GM18519 (cell line): ENCODE measurements at regions not wholly inside any gene's neighbourhood (a gene's known extent, or its start where the extent isn't known, plus 50 kb on each side); places are given as distances from the start of the nearest gene placed in this dataset.

Experiments used
- ATAC-seq: cut with Tn5 transposase; IDR thresholded peaks from one replicate; pipeline ENCODE4 v1.9.1; 2021; ENCODE audit warnings: mild to moderate bottlenecking, moderate library complexity; ENCODE audit not compliant: unreplicated experiment, low FRiP score

DNA sequence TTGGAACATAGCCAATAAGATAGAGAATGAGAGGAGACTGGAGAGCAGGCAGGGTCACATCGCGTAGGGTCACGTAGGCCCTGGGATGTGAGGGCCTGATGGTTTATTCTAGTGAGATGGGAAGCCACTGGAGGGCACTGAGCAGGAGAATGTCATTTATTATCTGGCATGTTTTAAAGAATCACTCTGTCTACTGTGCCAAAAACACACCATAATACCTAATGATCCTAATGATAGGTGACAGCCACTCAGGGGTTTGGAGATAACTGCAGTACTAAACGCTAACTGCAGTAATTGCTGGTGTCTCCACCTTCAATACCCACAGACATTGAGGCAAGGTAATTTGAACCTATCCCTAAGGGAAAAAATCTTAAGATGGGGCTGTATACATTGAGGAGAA lies 185.4 kb downstream of the TTLL7 start:
- ATAC-seq, result no peak

DNA sequence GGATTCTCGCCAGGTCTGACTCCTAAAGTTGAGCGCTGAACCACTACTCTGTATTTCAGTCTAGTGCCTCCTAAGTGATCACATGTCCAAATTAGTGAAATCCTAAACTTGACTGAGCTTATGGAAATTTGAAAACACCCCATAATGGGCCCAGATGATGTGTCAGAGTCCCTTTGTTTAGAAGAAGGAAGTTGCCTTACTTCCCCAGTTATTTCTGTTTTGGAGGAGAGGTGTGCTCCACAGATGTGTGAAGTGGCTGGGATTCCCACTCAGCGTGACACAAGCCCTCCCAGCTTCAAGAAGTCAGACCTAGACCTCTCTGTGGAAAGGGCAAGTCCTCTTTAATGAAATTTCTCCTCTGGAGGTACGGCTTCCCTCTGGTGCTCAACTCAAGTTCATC lies 188.8 kb downstream of the TTLL7 start:
- no peak for ATAC-seq

DNA sequence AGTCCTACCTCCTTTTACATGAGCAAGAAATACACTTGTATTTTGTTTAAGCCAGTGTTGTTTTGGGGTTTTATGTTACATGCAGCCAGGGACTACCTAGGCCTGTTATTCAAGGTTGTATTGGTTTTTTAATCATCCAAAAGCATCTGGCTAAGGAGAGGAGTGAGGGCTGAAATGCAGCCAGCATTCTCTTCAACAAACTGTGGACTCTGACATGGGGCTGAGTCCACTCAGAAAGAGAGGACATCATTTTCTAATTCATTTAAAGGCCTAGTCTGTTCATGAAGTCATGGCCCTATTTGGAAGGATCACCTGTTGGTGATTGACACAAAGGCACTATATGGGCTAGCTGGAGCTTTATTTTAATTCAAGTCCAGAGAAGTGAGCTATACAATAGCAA lies 190.4 kb downstream of the TTLL7 start:
- ATAC-seq, result no peak

DNA sequence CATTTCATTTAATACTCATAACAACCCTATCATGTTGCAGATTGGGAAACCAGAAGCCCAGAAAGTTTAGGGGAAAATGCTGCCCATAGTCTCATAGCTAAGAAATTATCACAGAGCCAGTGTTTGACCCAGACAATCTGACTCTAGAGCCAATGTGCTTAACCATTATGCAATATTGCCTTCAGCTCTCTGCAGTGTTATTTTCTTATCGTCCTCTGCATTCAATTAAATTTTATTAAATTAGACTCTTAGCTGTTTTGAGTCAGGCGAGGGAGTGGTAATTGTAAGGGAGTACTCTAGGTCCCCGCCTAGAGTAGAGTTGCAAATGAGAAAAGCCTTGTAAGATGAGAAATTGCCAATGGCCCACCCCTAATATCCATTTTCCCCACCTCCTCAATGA lies 191.1 kb downstream of the TTLL7 start:
- ATAC-seq, result no peak

DNA sequence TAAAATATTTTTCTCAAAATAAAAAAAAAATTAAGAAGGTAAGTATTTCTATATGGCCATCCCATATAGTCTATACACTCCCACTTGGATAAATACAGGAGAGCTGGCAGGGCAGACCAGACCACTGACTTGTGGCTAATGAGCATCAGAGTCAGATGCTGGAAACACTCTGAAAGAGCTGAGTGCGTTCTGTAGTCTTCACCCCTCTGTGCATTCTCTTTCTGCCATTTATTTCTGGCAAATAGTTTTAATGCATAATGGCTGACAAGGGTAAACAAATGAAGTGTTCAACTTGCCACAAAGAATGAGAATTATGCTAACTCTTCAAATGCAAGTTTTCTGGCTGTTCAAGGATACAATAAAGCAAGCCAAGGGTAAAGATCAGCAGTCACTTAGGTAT lies 191.7 kb downstream of the TTLL7 start:
- no peak for ATAC-seq

DNA sequence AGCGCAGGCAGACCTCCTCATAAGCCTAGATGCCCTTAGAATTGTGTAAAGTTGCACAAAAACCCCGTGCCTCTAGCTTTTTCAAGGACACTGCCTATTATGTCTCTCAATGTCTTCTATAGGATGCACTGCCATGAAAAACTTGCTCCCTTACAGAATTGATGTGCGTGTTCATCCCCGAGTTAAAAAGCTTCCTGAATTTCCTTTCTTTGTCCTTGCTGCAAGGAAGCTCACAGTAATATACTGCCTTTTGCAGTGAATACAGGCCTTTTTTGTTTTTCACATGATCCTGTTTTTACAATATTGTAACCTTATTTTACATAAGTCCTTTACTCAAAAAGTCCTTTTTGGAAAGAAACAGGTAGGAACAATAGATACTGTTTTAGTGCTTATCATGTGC lies 193.0 kb downstream of the TTLL7 start:
- no peak for ATAC-seq

DNA sequence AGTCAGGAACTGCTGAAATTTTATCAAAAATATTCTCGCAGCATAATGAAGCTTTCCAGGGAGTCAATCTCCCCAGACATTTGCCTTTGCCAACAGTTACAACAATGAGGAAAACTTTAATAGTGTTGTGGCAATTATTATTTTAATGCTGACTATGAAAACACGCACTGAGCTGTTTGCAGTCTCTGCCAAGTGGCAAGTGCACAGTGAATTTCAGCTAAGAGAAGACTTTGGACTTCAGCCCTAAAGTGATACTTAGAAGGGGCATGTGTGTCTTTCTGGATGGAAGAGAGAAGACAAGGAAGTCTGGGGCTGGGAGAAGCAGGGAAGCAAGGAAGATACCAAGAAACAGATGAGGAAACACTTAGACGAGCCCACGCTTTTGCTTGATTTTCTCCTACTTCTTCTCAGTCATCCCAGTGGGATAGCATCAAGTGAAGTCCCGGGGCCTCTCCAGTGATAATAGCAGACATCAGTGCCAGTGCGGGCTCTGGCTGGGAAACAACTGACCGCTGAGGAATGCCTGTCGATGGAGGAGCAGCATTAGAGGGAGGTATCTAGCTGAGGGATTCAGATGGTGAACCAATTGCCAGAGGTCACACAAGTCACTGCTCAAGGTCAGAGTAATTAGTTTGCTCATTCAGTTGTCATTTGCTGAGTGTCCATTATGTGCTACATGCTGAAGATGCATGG lies 196.3 kb downstream of the TTLL7 start:
- no peak for ATAC-seq

DNA sequence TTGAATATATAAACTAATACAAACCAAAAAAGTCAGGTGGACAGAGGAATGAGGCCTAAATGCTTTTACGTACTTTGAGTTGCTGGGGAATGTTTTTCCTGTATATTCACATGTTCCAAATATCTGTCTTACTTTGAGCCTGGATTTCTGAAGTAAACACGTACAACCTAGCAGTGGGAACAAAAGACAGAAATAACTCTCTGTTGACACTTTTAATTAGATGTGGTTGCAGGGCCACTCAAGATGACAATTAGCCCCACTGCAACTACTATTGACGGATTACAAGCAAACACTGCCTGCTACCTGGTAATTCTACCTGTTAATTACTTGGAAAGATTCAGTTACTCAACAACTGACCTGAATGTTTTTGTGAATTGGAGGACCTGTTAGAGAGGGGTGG lies 196.9 kb downstream of the TTLL7 start:
- ATAC-seq, result no peak

DNA sequence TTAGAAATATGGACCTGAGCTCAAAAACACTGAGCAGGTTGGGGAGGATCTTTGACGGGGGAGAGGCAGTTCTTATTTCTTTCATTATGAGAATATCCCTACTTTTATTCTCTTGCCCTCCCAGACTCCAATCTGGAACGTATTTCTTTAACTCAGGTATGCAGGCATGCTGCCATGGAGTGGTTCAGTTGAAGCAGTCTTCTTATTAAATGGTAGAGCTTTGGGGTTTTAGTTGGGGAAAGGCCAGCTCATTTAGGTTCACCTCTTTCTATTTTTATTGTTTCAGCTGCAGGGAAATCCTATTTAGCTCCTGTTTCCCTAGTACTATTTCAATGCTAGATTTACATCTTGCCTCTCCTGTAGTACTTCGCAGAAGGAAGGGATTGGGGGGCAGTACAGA lies 198.9 kb downstream of the TTLL7 start:
- ATAC-seq, result no peak

DNA sequence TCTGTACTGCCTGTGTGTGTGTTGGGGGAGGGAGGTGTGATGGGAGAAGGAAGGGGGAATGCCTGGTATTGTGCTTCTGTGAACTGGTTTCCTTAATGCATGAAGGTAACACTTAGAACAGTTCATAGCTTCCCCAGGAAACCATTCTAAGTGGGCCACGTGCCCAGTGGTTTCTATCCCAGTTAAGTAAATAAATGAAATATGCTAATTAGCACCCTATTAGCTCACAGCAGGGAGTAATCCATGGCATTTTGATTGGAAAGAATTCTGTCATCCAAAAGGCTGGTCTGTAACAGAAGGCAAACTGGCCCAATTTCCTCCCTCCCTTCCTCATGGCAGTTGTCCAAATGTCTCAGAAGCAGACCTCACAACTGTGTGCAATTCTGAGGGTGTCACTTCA lies 199.3 kb downstream of the TTLL7 start:
- ATAC-seq, result no peak

DNA sequence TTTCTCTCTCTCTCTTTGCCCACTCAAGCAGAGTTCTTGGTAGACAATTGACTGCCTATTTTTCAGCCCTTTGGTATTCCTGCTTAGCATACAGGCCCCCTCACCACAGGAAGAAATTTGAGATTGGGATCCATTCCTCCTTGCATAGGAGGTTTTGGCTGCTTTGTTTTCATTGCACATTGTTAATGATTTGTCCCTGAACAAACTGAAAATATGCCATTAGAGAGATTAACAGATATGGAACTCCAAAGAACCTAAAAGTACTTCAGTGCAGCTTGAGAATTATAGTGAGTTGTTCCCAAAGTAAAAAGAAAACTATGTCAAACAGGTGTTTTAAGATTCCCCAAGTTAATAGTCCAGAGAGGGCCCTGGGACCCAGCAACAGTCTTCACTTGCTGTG lies 200.0 kb downstream of the TTLL7 start:
- no peak for ATAC-seq

DNA sequence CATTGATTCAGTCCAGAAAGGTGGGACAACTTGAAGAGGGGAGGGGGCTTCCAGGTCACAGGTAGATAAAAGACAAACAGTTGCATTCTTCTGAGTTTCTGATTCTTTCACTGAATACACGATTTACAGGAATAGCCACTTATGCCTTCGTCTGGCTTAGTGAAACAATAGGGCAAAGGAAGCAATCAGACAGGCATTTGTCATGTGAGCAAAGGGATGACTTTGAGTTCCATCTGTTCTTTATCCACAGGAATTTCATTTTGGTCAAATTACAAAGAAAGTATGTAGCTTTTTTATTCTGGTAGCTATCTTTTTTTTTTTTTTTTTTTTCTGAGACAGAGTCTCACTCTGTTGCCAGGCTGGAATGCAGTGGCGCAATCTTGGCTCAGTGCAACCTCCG lies 202.5 kb downstream of the TTLL7 start:
- ATAC-seq, result no peak

DNA sequence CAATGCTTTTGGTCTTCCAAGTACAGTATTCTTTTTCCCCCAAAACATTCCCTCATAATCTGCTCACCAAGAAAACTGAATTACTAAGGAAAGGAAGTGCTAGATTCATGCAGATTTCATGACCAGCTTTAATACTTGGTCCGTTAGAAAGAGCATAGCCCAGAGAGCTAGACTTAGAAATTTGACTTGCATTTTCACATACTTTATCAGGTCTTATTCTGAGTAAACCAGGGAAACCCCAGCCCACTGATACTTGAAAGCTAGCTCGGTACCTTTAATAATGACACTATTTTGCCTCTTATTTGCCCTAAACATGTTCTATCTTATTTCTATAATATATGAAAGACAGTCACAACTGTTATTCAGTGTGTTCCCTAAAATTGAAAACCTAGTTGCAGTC lies 204.5 kb downstream of the TTLL7 start:
- ATAC-seq, result peak; percentile 97

DNA sequence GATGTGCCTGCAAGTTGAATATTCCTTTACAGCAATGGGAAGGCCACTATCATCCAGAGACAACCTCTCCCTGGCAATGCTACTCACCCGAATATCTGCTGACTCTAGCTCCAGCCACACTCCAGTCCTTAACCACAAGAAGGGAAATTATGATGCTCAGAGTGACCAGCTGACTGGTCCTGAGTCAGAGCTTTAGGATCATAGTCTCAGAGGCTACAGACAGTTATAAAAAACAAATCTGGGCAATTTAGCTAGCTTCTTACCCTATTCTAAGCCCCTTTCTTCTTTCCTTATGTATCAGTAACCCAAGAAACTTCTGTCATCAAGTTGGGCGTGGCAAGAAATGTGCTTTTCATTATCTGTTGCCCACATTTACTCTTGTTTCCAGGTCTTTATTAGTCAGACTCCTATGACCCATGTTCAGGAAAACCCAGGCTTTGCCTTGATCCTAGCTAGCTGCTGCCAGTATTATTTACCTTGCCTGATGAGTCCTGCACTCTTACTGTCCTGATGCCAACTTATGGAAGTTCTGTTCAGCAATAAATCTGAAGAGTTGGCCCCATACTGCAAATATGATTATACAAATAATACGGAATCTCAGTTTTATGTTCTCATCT lies 207.0 kb downstream of the TTLL7 start:
- ATAC-seq, result no peak

DNA sequence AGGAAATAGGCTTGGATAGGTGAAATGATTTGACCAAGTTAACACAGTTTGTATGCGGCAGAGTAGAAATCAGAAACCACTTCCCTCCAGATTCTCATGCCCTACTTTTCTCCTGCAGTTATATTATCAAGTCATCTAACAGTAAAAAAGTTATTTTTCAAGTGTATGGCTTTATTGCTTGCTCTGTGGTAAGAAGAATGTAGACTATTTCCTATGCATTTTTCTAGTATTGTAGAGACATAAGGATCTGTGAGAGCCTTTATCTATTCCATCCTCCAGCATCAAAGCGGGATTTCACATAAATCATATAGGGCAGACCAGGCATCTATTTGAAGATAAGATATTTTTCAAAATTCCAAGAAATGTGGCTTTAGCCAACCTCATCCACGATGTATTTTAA lies 208.5 kb downstream of the TTLL7 start:
- no peak for ATAC-seq

DNA sequence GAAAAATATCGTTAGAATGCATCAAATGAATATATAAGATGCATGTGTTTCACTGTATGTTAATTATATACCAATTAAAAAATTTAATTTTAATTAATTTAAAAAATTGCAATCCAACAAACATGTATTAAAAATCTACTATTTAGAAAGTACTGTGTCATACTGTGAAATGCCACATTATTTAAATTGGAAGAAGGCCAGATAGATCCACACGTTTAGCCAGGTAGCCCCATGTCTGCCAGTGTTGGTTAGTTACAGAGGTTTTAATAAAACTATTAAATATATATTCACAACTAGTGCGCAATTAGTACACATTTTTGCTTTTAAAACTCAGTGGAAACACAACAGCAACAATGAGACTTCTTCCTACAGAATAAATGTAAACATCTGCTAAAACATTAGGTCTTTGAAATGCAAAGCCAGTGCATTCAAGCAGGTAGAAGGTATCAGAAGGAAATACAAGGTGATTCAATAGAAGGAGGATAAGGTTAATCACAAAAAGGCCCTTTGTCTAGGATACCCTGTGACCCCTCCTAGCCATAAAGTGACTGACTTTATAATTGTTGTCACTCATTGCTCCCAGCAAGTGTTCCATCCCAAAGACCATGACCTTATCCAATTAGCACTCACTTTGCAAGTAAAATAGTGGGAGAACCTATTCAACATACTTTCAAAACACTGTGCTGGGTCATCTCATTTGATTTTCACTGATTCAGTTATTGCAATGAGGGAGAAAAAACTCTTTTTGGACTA lies 211.5 kb downstream of the TTLL7 start:
- no peak for ATAC-seq

DNA sequence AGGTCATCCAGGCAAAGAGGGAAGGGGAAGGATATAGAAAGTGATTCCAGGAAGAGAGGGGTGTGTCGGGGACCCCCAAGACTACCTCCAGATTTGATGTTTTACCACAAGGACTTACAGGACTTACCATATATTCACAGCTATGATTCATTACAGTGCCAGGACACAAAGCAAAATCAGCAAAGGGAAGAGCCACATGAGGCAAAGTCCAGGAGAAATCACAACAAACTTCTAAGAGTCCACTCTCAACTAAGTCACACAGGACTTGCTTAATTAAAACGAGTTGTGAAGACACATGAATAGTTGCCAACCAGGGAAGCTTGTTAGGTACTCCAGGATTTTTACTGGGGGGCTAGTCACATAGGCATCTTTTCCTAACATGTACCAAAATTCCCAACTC lies 217.3 kb downstream of the TTLL7 start:
- no peak for ATAC-seq

DNA sequence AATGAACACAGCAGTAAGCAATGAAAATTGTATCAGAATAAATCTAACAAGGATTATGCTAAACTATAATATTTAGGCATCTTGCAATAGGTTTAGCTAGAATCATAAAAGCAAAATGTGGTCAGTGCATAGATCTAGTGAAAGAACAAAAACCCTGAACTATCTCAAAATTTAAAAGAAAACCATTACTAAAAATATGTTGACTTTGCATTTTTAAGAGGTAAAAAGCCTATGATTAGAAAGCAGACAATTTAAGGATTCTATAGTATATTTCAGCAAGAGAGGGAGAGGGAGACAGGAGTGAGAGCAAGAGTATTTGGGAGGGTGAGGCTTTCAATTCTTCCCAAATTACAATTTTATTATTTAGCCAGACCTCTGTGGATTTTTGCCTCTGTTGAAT lies 219.4 kb downstream of the TTLL7 start:
- ATAC-seq, result no peak

DNA sequence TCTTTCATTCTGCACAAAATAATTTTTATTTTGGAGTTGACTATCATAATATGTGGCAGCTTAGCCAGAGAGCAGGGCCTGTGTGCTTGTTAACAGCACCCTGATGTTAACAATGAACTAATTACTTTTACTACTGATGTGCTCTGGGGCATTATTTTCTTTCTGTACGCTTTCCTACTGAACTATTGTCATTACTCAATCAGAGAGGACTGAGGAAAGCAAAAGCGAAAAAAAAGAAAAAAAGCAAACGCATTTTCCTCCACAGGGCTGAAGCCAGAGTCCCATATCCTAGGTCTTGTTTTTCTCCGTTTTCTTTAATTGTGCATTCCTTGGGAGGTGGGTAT lies 221.2 kb downstream of the TTLL7 start:
- ATAC-seq, result no peak

DNA sequence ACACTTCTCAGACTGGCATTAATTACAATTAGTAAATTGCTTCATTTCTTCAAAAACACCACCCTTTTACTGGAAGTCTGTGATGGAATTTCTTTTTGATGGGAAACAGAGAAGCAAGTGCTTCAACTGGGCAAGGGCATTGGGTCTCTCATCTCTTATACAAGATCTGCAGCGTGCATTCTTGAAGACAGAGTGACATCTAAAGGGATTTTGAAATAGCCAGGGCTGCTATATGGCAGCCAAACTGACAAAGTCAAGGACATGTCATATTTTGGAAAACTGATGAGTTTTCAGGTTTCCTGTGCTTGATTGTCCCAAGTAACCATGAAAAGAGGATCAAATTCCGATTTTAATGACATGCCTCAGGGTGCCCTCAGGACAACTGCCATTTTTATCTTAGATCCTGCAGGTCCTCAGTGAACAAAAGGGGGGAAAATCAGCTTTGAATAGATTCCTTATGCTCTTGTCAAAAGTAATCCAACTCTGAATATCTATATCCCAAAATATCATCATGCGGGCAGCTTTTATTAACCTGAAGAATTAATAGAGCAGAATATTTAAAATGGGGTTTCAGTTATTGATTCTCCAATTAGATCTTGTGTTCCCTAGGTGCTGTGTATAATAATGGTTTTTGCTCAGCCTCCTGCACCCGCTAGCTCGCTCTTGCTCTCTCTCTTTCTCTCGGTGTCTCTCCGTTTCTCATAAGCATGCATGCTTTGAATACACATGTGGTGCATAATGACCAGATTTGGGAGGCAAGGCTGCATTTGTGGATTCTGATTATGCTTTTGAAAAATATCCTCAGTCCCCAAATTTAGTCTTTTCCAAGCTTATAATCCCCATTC lies 221.8 kb downstream of the TTLL7 start:
- no peak for ATAC-seq

DNA sequence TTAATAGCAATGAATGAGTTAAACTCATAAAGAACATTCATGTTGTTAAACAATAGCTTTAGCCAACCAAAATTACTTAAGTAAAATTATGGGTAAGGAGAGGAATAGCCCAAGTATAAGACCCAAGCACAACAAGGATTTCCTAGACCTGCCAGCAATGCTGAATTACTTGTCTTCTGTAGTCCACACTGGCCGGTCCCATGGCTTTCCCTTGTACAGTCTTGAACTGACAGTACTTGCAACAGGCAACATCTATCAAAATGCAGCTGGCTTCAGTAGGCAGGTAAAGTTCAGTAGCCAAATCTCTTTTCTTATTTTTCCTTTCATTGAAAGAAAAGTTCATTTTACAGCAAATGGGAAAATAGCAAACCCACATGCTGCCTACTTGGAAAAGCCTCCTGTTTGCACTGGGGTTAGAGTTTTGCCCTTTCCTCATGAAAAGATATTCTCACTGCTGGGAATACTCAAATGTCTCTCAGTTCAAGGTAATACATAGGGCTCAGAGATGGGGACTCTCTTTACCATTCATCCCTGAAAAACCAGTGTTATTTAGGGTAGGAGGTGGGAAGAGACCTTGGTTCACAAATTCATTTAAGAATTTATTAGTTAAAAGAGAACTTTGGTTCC lies 222.8 kb downstream of the TTLL7 start:
- no peak for ATAC-seq
